DND-41 (cell line): ENCODE measurements at regions not wholly inside any gene's neighbourhood (a gene's known extent, or its start where the extent isn't known, plus 50 kb on each side); places are given as distances from the start of the nearest gene placed in this dataset.

Experiments
- EZH2 ChIP-seq: IDR thresholded peaks from 3 replicates; pipeline ENCODE4 v1.6.1; 2012; ENCODE audit warnings: borderline replicate concordance, low read depth, mild to moderate bottlenecking, moderate library complexity, low read length, inconsistent platforms; ENCODE audit not compliant: severe bottlenecking
- TF ChIP-seq, protein P1 (sequence below): IDR thresholded peaks from 2 replicates; pipeline ENCODE4 v1.5.1; 2012; ENCODE audit warnings: borderline replicate concordance, low read length, moderate library complexity, mild to moderate bottlenecking; ENCODE audit not compliant: poor library complexity, severe bottlenecking; ENCODE audit errors: extremely low read depth

DNA sequence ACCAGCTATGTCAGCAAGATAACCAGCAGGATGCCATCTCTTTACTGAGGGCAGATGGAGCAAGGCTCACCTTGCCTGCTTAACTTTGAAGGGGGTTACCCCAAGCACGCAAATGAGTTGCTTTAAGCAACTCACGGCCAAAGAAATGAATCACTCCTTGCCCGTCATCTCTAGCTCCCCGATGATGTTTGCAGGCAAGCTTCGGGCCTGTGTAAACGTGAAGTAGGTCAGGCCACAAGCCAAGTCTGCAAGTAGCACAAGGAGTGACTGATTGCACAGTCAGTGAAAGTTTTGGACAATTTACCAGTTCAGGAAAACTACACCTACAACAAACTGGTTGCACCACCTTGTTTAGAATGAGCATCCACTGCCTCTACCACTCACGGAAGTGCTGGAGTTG lies 699.7 kb upstream of the TBX3 start:
- TF ChIP-seq, protein P1, sequence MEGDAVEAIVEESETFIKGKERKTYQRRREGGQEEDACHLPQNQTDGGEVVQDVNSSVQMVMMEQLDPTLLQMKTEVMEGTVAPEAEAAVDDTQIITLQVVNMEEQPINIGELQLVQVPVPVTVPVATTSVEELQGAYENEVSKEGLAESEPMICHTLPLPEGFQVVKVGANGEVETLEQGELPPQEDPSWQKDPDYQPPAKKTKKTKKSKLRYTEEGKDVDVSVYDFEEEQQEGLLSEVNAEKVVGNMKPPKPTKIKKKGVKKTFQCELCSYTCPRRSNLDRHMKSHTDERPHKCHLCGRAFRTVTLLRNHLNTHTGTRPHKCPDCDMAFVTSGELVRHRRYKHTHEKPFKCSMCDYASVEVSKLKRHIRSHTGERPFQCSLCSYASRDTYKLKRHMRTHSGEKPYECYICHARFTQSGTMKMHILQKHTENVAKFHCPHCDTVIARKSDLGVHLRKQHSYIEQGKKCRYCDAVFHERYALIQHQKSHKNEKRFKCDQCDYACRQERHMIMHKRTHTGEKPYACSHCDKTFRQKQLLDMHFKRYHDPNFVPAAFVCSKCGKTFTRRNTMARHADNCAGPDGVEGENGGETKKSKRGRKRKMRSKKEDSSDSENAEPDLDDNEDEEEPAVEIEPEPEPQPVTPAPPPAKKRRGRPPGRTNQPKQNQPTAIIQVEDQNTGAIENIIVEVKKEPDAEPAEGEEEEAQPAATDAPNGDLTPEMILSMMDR, result no peak
- no peak for TF ChIP-seq EZH2
